Amniotic stem cell (primary cell): ENCODE measurements at regions not wholly inside any gene's neighbourhood (a gene's known extent, or its start where the extent isn't known, plus 50 kb on each side); places are given as distances from the start of the nearest gene placed in this dataset.

Source experiments
- DNase-seq: peaks from one replicate; lab custom pipeline; 2025; lab: John Stamatoyannopoulos, UW

- DNase-seq: no peak
Observed at GRCh38 chr4:30450474-30450873, 269.7 kb upstream of the PCDH7 start.

GRCh38 chr4:30454504-30454903, 265.7 kb upstream of the PCDH7 start:
- DNase-seq: no peak

GRCh38 chr4:30456716-30457115, 263.5 kb upstream of the PCDH7 start:
- DNase-seq: no peak

GRCh38 chr4:30460818-30461217, 259.4 kb upstream of the PCDH7 start:
- no peak for DNase-seq

- no peak for DNase-seq
Observed at GRCh38 chr4:30461218-30461617, 259.0 kb upstream of the PCDH7 start.

GRCh38 chr4:30462445-30463090, 257.6 kb upstream of the PCDH7 start:
- DNase-seq: no peak

- DNase-seq: no peak
Observed at GRCh38 chr4:30471861-30472260, 248.3 kb upstream of the PCDH7 start.

GRCh38 chr4:30473225-30473624, 246.9 kb upstream of the PCDH7 start:
- DNase-seq: no peak

- no peak for DNase-seq
Observed at GRCh38 chr4:30495251-30495650, 224.9 kb upstream of the PCDH7 start.

- DNase-seq: no peak
Observed at GRCh38 chr4:30495651-30496310, 224.4 kb upstream of the PCDH7 start.

- no peak for DNase-seq
Observed at GRCh38 chr4:30511751-30512150, 208.4 kb upstream of the PCDH7 start.

GRCh38 chr4:30518211-30518610, 202.0 kb upstream of the PCDH7 start:
- no peak for DNase-seq

GRCh38 chr4:30525662-30526315, 194.4 kb upstream of the PCDH7 start:
- DNase-seq: no peak

GRCh38 chr4:30535255-30535654, 184.9 kb upstream of the PCDH7 start:
- DNase-seq: no peak

- no peak for DNase-seq
Observed at GRCh38 chr4:30536231-30536630, 183.9 kb upstream of the PCDH7 start.

- DNase-seq: peak; percentile 35
Observed at GRCh38 chr4:30537456-30537855, 182.7 kb upstream of the PCDH7 start.

- no peak for DNase-seq
Observed at GRCh38 chr4:30538794-30539193, 181.4 kb upstream of the PCDH7 start.

- no peak for DNase-seq
Observed at GRCh38 chr4:30543057-30543456, 177.1 kb upstream of the PCDH7 start.

- DNase-seq: no peak
Observed at GRCh38 chr4:30553151-30553550, 167.0 kb upstream of the PCDH7 start.

- DNase-seq: no peak
Observed at GRCh38 chr4:30553706-30554105, 166.5 kb upstream of the PCDH7 start.

- no peak for DNase-seq
Observed at GRCh38 chr4:30555775-30556174, 164.4 kb upstream of the PCDH7 start.

- DNase-seq: no peak
Observed at GRCh38 chr4:30559481-30559880, 160.7 kb upstream of the PCDH7 start.

- DNase-seq: no peak
Observed at GRCh38 chr4:30586850-30587249, 133.3 kb upstream of the PCDH7 start.
